Cerebellar cortex (tissue), 1 donor: ENCODE measurements at regions not wholly inside any gene's neighbourhood (a gene's known extent, or its start where the extent isn't known, plus 50 kb on each side); places are given as distances from the start of the nearest gene placed in this dataset.

ENCODE experiments used
- DNase-seq: peaks from one replicate; pipeline ENCODE4 v3.0.0-alpha.2; 2015; ENCODE audit warnings: low spot score

- no peak for DNase-seq
These were observed 196.4 kb downstream of the NSUN3 start for GRCh38 chr3:94259291-94259690.

DNA sequence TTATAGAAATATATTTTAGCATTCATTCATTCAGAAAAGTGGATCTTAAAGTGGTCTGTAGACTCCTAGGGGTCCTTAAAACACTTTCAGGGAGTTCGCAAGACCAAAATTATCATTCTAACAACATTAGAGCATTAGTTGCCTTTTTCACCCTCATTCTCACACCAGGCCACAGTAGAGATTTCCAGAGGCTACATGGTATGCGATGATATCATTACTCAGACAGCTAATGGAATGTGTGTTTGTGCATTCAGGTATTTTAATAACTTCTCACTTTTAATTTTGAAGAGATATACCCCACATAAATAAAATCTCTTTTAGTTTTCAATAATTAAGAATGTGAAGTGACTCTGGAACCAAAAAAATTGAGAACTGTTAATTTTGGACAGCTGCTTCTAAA is 206.9 kb downstream of the NSUN3 start:
- DNase-seq, result no peak

DNA sequence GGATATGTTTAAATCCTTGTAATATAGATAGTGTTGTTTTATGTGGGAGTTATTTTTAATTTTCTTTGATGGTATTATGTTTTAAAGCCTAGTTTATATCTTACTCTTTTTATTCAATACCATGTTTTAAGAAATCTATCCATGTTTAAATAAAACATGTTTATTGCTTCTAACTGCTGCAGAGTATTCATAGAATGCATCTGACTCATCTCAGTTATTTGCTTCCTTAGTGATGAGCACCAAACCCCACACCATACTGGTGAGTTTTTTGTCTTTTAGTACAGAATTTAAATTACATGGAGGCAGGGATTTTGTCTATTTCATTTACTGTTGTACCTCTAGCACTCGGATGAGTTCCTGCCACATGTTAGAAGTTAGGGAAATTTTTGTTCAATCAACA is 209.2 kb downstream of the NSUN3 start:
- DNase-seq, result no peak

DNA sequence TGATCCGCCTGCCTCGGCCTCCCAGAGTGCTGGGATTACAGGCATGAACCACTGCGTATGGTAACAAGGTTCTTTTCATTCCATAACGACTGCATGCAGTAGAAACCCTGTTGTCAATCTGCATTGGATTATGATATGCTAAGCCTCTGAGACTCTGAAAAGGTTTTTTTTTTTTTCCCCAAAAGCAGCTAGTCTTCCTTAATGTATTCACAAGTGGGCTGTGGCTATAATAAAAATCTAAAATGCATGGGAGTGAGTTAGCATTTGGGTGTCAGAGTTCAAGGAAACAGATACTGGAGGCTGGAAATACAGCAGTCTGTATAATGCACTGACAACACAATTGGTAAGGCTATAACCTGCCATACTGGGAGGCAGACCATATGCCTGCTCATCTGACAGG is 218.1 kb downstream of the NSUN3 start:
- no peak for DNase-seq

DNA sequence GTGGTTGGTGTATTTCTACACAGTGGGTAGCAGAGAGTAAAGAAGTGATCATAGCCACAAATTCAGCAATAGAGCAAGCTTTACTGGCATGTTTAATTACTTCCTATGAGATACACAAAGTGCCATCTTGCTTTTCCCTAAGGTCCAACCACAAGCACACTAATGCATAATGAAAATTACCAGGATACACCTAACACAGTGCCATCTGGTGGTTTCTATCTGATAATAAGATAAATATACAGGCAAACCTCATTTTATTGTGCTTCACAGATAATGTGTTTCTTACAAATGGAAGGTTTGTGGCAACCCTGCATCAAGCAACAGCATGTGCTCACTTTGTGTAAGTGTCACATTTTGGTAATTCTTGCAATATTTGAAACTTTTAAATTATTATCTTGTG is 223.0 kb downstream of the NSUN3 start:
- DNase-seq, result no peak

DNA sequence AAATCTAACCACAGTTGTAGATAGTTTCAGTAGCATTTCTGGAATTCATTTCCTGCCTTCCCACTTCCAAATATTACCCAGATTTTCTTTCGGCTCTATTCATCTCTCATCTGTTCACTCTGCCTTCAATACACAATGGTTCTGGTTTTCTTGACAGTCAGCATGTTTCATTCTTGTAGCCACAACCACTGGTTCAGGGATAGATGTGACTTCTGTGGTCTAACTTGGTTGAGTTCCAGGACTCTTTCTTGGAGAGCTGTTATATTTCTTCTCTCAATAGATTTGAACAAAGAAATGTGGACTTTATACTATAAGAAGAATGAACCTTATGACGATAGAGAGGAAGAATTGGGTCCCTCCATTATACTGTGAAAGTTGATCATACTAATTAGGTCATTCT is 228.8 kb downstream of the NSUN3 start:
- no peak for DNase-seq

DNA sequence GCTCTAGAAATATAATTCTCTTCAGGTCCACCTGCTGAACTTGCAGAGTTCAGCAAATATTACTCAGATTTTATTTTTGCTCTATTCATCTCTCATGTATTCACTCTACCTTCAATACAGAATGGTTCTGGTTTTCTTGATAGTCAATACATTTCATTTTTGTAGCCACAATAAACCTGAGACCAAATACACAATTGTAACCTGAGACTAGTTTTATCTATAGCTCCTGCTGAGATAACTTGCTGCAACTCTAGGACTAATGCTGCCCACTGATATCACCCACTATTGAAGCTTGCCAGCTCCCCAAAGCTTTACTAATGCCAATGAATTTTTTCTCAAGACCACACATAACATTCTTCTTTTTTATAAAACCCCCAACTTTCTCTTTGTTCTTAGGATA is 229.3 kb downstream of the NSUN3 start:
- no peak for DNase-seq

DNA sequence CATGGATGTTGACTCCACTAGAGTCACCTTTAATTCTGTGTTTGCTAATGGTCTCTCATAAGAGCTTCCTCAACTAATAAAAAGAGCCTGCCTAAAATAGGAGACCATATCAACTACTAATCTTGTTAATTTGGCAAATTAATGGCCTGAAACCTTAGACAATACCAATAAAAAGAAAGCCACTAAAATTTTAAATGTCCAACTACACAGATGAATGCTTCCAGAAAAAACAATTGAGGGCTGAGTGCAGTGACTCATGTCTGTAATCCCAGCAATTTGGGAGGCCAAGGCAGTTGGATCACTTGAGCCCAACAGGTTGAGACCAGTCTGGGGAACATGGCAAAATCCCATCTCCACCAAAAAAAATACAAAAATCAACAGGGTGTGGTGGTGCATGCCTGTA is 230.9 kb downstream of the NSUN3 start:
- no peak for DNase-seq

DNA sequence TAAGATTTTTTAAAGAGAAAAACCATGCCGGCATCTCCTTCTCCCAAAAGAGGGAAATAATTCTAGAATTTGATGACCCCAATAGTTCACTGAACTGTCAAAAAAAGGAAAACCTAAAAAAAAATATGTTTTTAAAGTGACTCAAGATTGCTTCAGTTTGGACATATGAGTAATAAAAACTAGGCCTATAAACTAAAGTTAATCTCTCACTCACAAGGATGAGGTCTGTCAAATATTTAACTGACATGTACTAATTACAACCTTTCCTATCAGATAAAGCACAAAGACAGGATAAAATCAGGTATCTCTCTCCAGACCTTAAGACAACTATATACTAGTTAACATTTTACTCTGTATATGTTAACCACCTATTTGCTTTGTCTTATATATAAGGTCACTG is 231.9 kb downstream of the NSUN3 start:
- DNase-seq, result no peak

DNA sequence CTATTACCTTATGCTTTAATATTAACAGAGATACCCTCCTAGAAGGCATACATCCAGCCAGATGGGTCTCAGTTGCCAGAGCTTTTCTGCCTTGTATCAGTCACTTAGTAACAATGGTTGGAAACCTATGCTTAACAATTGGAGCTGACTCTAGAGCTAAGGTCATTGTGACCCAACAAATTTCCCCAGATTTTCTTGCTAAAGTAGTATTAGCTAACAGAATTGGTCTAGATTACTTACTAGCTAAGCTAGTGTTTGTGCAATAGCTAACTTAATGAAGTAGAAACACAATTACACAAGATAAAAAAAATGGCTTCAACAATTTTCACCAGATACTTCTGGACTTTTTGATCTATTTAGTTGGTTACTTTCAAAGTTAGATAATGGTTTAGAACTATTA is 236.9 kb downstream of the NSUN3 start:
- no peak for DNase-seq

- no peak for DNase-seq
These were observed 238.5 kb downstream of the NSUN3 start for GRCh38 chr3:94301366-94301765.

- peak; percentile 66 for DNase-seq
These were observed 240.4 kb downstream of the NSUN3 start for GRCh38 chr3:94303266-94303665.

GRCh38 chr3:94303897-94304296 is 241.0 kb downstream of the NSUN3 start:
- DNase-seq, result peak; percentile 88

GRCh38 chr3:94304954-94305353 is 242.1 kb downstream of the NSUN3 start:
- no peak for DNase-seq

- no peak for DNase-seq
These were observed 243.2 kb downstream of the NSUN3 start for GRCh38 chr3:94305835-94306611.

DNA sequence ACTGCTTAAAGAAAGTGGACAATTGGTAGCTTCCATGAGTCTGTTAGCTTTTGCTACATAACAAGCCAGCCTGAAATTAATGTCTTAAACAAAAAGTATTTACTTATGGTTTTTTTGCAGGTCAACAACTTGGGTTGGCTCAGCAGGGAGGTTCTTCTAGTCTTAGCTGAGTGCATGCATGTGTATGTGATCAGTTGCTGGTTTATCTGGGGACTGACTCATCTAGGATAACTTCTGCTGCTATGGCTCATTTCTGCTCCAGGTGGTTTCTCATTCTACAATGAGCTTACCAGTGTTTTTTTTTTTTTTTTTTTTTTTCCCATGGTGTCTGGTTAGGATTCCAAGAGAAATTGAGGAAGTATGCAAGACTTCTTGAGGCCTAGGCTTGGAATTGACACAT is 244.7 kb downstream of the NSUN3 start:
- no peak for DNase-seq

GRCh38 chr3:94308767-94309166 is 245.9 kb downstream of the NSUN3 start:
- DNase-seq, result no peak

DNA sequence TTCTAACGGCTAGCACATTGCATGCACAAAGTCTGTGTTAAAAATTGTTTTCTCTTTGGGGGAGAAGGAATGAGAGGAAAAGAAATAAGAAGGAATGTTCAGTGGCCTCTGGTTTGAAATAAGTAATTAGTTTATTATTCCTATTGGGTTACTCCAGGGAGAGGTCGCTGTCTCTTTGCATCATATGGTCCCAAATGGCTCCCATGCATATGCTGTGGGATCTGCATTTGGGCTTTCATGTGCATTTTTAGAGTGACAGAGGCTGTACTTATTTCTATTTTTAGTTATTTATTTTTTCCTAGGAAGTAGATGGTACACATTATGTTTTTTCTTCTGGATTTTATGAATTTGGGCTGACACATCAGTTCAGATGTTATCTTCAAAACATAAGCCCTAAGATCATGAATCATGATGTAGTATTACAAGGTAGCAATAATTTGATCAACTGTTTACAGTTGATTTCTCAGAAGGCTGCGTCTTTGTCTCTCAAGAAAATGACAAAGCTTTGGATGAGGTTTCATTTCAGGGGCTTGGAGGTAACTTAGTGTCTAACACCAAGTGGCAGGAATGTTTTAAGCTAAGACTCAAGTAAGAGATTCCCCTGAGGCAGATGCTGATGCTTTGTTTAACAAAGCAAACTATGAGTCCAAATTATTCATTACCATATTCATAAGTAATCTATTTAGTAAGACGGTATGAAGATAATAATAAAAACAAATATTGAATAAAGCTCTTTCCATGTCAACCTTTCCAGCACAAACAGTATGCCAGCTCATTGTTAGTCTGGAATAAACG is 247.7 kb downstream of the NSUN3 start:
- no peak for DNase-seq

GRCh38 chr3:94311651-94312050 is 248.8 kb downstream of the NSUN3 start:
- DNase-seq, result no peak

- DNase-seq, result no peak
These were observed 251.5 kb downstream of the NSUN3 start for GRCh38 chr3:94314218-94314883.

DNA sequence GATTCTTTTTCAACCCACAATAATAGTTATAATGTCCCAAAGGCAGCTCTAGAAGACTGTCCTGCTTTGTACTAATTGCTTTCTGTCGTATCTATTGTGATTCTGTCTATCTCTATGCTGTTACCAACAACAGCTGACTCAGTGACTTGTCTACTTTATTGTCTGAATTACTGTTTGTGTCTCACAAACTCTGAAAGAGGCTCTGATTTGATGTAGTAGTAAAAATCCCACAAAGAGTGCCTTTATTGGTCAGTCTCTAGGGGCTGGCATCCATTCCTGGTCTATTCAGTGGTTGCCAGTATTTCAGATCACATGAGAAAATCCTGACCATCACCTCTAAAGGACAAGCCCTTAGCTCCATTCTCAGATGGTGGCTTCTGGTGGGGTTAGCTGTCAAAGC is 254.2 kb downstream of the NSUN3 start:
- DNase-seq, result no peak

- DNase-seq, result no peak
These were observed 260.7 kb downstream of the NSUN3 start for GRCh38 chr3:94323596-94323995.

- DNase-seq, result no peak
These were observed 269.0 kb downstream of the NSUN3 start for GRCh38 chr3:94331831-94332230.
